ENCODE measurements at regions not wholly inside any gene's neighbourhood (a gene's known extent, or its start where the extent isn't known, plus 50 kb on each side); places are given as distances from the start of the nearest gene placed in this dataset.

DNA sequence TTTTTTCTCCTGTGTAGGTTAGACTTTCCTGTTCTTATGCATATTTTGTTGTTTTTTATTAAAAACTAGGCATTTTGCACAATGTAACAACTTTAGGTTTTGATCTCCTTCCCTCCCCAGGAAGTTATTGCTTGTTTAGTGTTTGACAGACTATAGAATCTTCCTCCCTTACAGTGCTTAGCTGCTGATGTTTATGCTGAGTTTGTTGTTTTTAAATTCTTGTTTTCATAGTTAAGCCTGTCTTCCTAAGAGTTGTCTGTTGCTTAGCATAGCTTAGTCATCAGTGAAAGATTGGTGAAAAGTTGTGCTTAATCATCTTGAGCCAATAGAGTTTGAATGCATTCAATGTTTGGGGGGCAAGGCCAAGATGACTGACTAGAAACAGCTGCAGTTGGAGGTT, 157.5 kb downstream of the NKX6-1 start:
- Histone ChIP-seq H3K27me3 (replicated peaks; ENCODE audit: insufficient read depth, low read depth, low read length, poor library complexity) (no peaks in the 10 kb centered on the region), H3K4me1 (ENCODE audit: insufficient read depth, low read length, poor library complexity, severe bottlenecking) (no peaks in the 10 kb centered on the region), H3K9me3 (ENCODE audit: low read depth, low read length, poor library complexity, severe bottlenecking) (no peaks in the 10 kb centered on the region), H3K4me3 (ENCODE audit: low read depth, low read length, poor library complexity, severe bottlenecking) (no peak overlapping the region), H3K36me3 (ENCODE audit: insufficient read depth, low read length, poor library complexity, severe bottlenecking) (no peaks in the 10 kb centered on the region), H3K27ac (ENCODE audit: low read depth, low read length, poor library complexity, severe bottlenecking) (no peak overlapping the region)
- POLR2A ChIA-PET (ENCODE audit: low non-redundant PET), result no interaction called here
- no TSS peak for BruUV-seq (replicated peaks)
- CTCF ChIA-PET, result no interaction called here
- intact Hi-C loops (cut with micrococcal nuclease; ENCODE audit: unreplicated experiment), result no loop called here
- TF ChIP-seq EZH2 (IDR thresholded peaks at IDR 0.05; ENCODE audit: borderline replicate concordance, low read depth, low read length, poor library complexity, severe bottlenecking), result no peak
- TF ChIP-seq, protein P1, sequence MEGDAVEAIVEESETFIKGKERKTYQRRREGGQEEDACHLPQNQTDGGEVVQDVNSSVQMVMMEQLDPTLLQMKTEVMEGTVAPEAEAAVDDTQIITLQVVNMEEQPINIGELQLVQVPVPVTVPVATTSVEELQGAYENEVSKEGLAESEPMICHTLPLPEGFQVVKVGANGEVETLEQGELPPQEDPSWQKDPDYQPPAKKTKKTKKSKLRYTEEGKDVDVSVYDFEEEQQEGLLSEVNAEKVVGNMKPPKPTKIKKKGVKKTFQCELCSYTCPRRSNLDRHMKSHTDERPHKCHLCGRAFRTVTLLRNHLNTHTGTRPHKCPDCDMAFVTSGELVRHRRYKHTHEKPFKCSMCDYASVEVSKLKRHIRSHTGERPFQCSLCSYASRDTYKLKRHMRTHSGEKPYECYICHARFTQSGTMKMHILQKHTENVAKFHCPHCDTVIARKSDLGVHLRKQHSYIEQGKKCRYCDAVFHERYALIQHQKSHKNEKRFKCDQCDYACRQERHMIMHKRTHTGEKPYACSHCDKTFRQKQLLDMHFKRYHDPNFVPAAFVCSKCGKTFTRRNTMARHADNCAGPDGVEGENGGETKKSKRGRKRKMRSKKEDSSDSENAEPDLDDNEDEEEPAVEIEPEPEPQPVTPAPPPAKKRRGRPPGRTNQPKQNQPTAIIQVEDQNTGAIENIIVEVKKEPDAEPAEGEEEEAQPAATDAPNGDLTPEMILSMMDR (conservative IDR thresholded peaks at IDR 0.05; ENCODE audit: low read depth, low read length), result no peak
- DNase-seq (ENCODE audit: low spot score), result no peak

DNA sequence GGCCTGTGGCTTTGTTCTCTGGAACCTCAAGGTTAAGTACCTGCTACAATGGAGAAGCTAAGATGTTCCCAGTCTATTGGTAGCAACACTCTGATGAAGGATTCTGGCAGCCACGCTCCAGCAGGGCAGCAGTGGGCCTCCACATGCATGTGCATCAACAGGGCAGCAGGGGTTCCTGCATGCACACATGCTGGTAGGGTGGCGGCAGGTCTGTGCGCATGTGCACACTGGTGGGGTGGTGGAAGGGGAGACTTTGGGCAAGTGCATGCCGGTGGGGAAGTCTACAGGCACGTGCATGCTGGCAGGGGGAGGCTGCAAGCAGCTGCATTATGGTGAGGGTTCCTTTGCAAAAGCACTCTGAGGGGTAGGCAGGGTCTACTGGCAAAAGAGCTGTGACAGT, 160.7 kb downstream of the NKX6-1 start:
- no peak for DNase-seq (ENCODE audit: low spot score)
- Histone ChIP-seq H3K27ac (ENCODE audit: low read depth, low read length, poor library complexity, severe bottlenecking) (no peak overlapping the region), H3K27me3 (replicated peaks; ENCODE audit: insufficient read depth, low read depth, low read length, poor library complexity) (no peaks in the 10 kb centered on the region), H3K4me1 (ENCODE audit: insufficient read depth, low read length, poor library complexity, severe bottlenecking) (no peaks in the 10 kb centered on the region), H3K9me3 (ENCODE audit: low read depth, low read length, poor library complexity, severe bottlenecking) (no peaks in the 10 kb centered on the region), H3K4me3 (ENCODE audit: low read depth, low read length, poor library complexity, severe bottlenecking) (no peak overlapping the region), H3K36me3 (ENCODE audit: insufficient read depth, low read length, poor library complexity, severe bottlenecking) (no peaks in the 10 kb centered on the region)
- BruUV-seq (replicated peaks), result no TSS peak
- intact Hi-C loops (cut with micrococcal nuclease; ENCODE audit: unreplicated experiment), result no loop called here
- ChIA-PET POLR2A (ENCODE audit: low non-redundant PET) (no interaction called here), CTCF (no interaction called here)
- no peak for TF ChIP-seq EZH2 (IDR thresholded peaks at IDR 0.05; ENCODE audit: borderline replicate concordance, low read depth, low read length, poor library complexity, severe bottlenecking)
- TF ChIP-seq, protein P1 (conservative IDR thresholded peaks at IDR 0.05; ENCODE audit: low read depth, low read length), result no peak

- DNase-seq (ENCODE audit: low spot score), result no peak
- POLR2A ChIA-PET (ENCODE audit: low non-redundant PET), result no interaction called here
- CTCF ChIA-PET, result no interaction called here
- TF ChIP-seq EZH2 (IDR thresholded peaks at IDR 0.05; ENCODE audit: borderline replicate concordance, low read depth, low read length, poor library complexity, severe bottlenecking), result no peak
- TF ChIP-seq, protein P1 (conservative IDR thresholded peaks at IDR 0.05; ENCODE audit: low read depth, low read length), result no peak
- H3K36me3 ChIP-seq (ENCODE audit: insufficient read depth, low read length, poor library complexity, severe bottlenecking), result no peaks in the 10 kb centered on the region
- no TSS peak for BruUV-seq (replicated peaks)
- no peaks in the 10 kb centered on the region for H3K27me3 ChIP-seq (replicated peaks; ENCODE audit: insufficient read depth, low read depth, low read length, poor library complexity)
- no peak overlapping the region for H3K27ac ChIP-seq (ENCODE audit: low read depth, low read length, poor library complexity, severe bottlenecking)
- no peak overlapping the region for H3K4me3 ChIP-seq (ENCODE audit: low read depth, low read length, poor library complexity, severe bottlenecking)
- intact Hi-C loops (cut with micrococcal nuclease; ENCODE audit: unreplicated experiment), result no loop called here
- H3K4me1 ChIP-seq (ENCODE audit: insufficient read depth, low read length, poor library complexity, severe bottlenecking), result no peaks in the 10 kb centered on the region
- no peaks in the 10 kb centered on the region for H3K9me3 ChIP-seq (ENCODE audit: low read depth, low read length, poor library complexity, severe bottlenecking)
Measured at GRCh38 chr4:84336964-84337705, 162.0 kb downstream of the NKX6-1 start.
